Hematopoietic multipotent progenitor cell treated with erythropoietin and hydrocortisone succinate and interleukin-3 and kit ligand, for 15 days (in vitro differentiated cells): ENCODE measurements at regions not wholly inside any gene's neighbourhood (a gene's known extent, or its start where the extent isn't known, plus 50 kb on each side); places are given as distances from the start of the nearest gene placed in this dataset.

ENCODE experiments used
- DNase-seq: peaks from one replicate; pipeline ENCODE4 v3.0.0-alpha.2; 2015; ENCODE audit warnings: low spot score

DNA sequence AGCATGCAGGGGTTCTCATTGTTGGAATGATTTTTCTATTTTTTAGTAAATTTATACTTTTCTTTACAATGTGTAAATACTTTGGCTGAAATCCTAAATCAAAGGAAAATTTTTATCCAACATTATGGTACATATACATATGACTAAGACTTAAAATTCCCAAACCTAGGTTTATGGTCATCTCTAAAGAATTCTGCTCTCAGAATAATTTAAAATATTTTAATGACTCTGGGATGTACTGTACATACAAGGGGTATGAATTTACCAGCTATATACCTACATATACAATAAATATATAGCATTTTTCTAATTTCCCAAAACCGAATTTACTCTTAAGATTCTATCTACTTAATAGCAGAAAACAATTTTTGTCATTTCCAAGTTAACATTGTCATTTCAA is 137.9 kb upstream of the POU1F1 start:
- no peak for DNase-seq

GRCh38 chr3:87413814-87414213 is 137.4 kb upstream of the POU1F1 start:
- no peak for DNase-seq

DNA sequence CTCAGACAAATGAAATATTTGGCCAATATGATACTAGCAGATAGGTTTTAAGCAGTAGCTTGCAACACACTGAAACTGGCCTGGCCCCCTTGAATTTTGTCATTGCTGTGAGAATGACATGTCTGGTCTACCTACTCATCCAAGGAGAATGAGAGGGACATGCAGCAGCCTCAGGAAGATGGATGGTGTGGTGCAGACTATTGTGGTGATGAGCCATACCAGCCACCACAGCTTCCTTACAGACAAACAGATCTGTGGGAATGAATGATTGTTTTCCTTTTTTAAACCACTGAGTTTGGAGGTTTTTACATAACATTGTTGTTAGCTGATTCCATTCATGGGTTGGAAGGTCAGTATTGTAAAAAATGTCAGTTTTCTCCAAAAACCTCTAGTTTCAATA is 133.7 kb upstream of the POU1F1 start:
- no peak for DNase-seq

DNA sequence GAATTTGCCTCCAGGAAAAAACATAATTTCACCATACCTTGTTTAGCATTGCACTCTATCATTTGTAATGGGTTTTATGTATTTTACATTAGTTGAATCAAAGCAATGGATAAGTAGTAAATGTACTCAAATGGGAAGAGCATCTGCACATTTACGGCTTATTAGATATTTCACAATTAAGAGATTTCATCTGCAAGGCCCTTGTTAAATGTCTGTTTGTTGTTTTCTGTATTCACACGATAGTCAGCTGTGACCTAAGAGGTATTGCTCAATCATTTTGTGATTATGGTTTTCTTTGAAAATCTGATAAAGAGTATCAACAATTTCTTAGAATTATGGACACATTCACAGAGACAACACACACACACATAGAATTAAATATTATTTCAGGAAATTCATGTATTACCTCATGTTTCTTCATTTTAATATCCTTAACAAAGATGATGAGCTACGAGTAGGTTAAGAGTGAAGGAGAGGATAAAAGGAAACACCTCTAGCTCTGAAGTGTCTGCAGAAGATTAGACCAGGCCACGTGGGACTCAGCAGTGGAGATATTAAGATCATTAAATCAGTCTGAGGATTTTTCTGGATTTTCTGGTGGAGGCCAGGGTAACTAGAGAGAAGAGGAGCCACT is 121.9 kb upstream of the POU1F1 start:
- no peak for DNase-seq

DNA sequence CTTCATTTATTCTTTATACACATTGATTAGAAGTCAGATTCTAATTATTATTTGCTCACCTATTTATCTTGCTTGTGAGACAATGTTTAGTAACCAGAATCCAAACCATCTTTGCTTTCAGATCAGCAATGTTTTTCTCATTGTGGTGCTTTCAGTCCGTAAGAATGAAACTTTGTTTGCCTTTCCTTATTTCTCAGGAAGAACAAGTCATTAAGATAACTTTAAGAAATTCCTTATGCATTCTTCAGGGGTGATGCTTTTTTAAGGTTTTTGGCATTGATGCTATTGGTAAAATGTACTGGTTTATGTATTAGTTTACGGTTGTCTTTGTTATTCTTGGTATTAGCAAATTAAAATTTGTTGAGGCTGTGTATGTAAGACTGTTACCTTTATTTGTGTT is 120.8 kb upstream of the POU1F1 start:
- no peak for DNase-seq

- no peak for DNase-seq
These were observed 114.4 kb upstream of the POU1F1 start for GRCh38 chr3:87390821-87391220.

- no peak for DNase-seq
These were observed 114.0 kb upstream of the POU1F1 start for GRCh38 chr3:87390353-87390752.

DNA sequence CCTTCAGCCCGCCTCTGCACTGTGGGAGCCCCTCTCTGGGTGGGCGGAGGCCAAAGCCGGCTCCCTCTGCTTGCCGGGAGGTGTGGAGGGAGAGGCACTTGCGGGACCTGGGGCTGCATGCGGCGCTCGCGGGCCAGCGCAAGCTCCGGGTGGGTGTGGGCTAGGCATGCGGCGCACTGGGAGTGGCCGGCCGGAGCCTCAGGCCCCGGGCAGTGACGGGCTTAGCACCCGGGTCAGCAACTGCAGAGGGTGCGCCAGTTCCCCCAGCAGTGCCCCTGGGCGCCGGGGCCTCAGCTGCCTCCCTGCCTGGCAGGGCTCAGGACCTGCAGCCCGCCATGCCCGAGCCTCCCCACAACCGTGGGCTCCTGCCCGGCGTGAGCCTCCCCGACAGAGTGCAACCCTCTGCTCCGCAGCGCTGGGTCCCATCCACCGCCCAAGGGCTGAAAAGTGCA is 98.9 kb upstream of the POU1F1 start:
- no peak for DNase-seq

DNA sequence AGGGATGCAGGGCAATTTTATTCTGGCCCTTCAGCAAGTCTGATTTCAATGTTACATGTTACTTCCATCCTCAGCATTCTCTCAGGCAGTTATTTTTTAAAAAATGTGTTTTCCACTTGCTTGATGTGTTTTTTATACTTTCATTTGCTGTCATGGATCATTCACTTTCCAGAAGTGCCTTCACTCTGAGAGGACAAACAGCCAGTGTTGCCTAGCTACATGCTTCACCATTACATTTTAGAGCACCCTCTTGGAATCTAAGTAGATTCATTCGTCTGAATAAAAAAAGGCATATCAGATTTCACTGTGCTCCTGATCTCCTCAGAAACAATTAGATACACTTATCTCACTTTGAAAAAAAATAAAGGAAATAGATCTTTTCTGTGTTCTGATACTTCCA is 93.6 kb upstream of the POU1F1 start:
- no peak for DNase-seq

- DNase-seq: no peak
These were observed 91.4 kb upstream of the POU1F1 start for GRCh38 chr3:87367736-87368135.

- no peak for DNase-seq
These were observed 87.3 kb upstream of the POU1F1 start for GRCh38 chr3:87363721-87364120.

GRCh38 chr3:87361956-87362355 is 85.6 kb upstream of the POU1F1 start:
- no peak for DNase-seq

GRCh38 chr3:87361271-87361670 is 84.9 kb upstream of the POU1F1 start:
- no peak for DNase-seq

DNA sequence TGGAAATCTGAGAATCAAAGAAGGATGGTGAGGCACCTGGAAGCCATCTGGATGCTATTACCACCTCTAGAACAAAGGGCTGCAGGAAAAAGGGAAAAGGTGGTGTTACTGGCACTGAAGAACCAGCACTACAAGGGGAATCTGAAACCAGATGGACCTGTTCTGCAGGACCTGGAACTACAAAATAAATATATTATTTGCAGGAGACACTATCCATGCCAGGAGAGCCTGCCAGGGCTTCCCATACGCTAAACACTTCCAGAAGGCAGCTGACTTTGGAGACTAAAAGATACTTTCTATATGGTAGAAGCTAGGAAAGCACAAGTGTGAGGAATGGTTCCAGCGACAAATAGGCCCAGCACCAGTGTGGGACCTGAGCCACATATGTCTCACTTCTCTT is 83.4 kb upstream of the POU1F1 start:
- no peak for DNase-seq

DNA sequence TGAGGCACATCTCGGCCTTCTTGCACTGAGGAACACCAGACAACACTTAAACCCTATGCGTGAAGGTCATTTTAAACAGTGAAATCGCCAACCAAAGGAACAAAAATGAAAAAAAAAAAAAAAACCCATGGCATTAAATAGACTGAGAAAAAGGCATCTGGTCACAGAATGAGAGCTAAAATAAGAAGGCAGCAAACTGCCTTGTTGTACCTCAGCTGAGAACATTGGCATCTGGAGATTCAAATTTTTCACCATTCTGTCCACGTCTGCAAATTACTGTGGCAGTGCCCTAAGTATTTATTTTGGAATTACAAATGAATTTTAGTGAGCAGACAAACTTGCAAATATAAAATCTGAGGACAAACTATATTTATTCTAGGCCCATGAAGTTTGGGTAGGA is 82.6 kb upstream of the POU1F1 start:
- DNase-seq: no peak

DNA sequence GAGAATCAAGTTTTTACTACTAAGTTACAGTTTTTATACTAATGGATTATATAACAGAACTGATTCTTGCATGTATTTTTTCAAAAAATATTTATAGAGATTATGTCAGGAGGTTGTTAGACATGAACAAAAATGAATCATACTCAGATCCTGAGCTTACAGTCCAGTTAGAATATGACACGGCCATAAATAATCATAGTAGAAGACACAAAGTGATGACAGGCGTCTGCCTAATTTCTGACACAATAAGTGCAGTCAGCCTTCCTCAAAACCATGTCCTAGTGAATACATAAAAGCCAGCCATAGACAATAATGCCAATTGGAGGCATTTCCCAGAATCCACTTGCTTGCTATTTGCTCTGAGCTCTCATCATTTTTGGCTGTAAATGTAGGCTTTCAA is 81.7 kb upstream of the POU1F1 start:
- no peak for DNase-seq

DNA sequence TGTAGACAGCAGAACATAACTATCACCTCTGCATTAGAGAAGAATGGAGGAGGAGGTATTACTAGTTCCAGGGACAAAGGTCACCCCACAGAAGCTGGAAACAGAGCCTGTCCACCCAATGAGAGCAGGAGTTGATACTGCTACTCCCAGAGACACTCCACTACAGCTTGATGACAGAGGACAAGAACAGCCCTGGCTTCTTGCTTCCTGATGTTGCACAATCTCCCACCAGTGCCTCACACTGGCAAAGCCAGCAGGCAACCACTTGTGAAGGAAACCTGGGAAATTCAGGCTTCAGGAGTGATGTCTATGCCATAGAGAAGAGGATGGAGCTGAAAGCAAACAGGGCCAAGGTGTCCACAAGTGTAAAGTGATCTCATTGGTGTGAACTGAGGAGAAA is 78.0 kb upstream of the POU1F1 start:
- no peak for DNase-seq

- DNase-seq: no peak
These were observed 75.6 kb upstream of the POU1F1 start for GRCh38 chr3:87351937-87352336.

GRCh38 chr3:87350367-87351199 is 74.2 kb upstream of the POU1F1 start:
- peak; percentile 65 for DNase-seq

GRCh38 chr3:87349833-87350232 is 73.4 kb upstream of the POU1F1 start:
- DNase-seq: no peak

DNA sequence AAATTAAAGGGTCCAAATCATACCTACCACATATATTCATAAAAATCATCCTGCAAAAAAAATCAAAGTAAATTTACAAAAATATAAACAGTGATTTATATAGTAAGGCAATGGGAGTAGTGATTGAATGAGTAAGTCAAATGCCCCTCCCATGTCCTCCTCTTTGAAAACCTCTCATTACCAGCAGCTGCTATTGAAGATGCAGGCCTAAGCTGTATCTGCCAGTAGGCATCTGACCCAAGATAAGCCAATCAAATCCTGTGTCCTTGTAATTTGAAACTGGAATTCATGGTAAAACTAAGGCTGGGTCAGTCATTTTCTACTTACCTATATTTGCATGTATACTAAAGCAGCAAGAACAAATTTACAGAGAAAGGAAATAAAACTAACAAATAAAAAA is 60.4 kb upstream of the POU1F1 start:
- DNase-seq: no peak

GRCh38 chr3:87335931-87336330 is 59.5 kb upstream of the POU1F1 start:
- DNase-seq: no peak

- no peak for DNase-seq
These were observed 57.1 kb upstream of the POU1F1 start for GRCh38 chr3:87333393-87333892.

- no peak for DNase-seq
These were observed 56.4 kb upstream of the POU1F1 start for GRCh38 chr3:87332789-87333188.
